ENCODE measurements at regions not wholly inside any gene's neighbourhood (a gene's known extent, or its start where the extent isn't known, plus 50 kb on each side); places are given as distances from the start of the nearest gene placed in this dataset.

GRCh38 chr7:4436361-4436895 lies 245.7 kb upstream of the FOXK1 start:
- TF ChIP-seq, protein P1, sequence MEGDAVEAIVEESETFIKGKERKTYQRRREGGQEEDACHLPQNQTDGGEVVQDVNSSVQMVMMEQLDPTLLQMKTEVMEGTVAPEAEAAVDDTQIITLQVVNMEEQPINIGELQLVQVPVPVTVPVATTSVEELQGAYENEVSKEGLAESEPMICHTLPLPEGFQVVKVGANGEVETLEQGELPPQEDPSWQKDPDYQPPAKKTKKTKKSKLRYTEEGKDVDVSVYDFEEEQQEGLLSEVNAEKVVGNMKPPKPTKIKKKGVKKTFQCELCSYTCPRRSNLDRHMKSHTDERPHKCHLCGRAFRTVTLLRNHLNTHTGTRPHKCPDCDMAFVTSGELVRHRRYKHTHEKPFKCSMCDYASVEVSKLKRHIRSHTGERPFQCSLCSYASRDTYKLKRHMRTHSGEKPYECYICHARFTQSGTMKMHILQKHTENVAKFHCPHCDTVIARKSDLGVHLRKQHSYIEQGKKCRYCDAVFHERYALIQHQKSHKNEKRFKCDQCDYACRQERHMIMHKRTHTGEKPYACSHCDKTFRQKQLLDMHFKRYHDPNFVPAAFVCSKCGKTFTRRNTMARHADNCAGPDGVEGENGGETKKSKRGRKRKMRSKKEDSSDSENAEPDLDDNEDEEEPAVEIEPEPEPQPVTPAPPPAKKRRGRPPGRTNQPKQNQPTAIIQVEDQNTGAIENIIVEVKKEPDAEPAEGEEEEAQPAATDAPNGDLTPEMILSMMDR (IDR thresholded peaks at IDR 0.05; ENCODE audit: poor library complexity) = no peak
- TF ChIP-seq EZH2 (IDR thresholded peaks at IDR 0.05; ENCODE audit: borderline replicate concordance) = no peak
